HG03039 (cell line): ENCODE measurements at regions not wholly inside any gene's neighbourhood (a gene's known extent, or its start where the extent isn't known, plus 50 kb on each side); places are given as distances from the start of the nearest gene placed in this dataset.
"Not testable (repeated sequence)": the region's sequence is repeated elsewhere in the genome, so short reads cannot be mapped to it uniquely, and the experiment has no call there.

ENCODE experiments used
- ATAC-seq: cut with Tn5 transposase; IDR thresholded peaks from one replicate; pipeline ENCODE4 v1.9.1; 2021; ENCODE audit warnings: mild to moderate bottlenecking, moderate library complexity; ENCODE audit not compliant: unreplicated experiment

GRCh38 chr6:28657381-28657768, 131.7 kb downstream of the GPX5 start:
- ATAC-seq, result no peak

GRCh38 chr6:28657769-28658465, 132.2 kb downstream of the GPX5 start:
- ATAC-seq, result no peak

- no peak for ATAC-seq
Measured at GRCh38 chr6:28658475-28659249, 133.0 kb downstream of the GPX5 start.

- ATAC-seq, result no peak
Measured at GRCh38 chr6:28659250-28659566, 133.5 kb downstream of the GPX5 start.

GRCh38 chr6:28661097-28661713, 135.5 kb downstream of the GPX5 start:
- ATAC-seq, result no peak

- ATAC-seq, result no peak
Measured at GRCh38 chr6:28664870-28665396, 139.3 kb downstream of the GPX5 start.

GRCh38 chr6:28673417-28673786, 147.7 kb downstream of the GPX5 start:
- ATAC-seq, result no peak

- no peak for ATAC-seq
Measured at GRCh38 chr6:28673787-28674671, 148.3 kb downstream of the GPX5 start.

- no peak for ATAC-seq
Measured at GRCh38 chr6:28675600-28675999, 149.9 kb downstream of the GPX5 start.

- no peak for ATAC-seq
Measured at GRCh38 chr6:28682542-28682941, 156.9 kb downstream of the GPX5 start.

GRCh38 chr6:28682956-28683685, 157.4 kb downstream of the GPX5 start:
- not testable (repeated sequence) for ATAC-seq

GRCh38 chr6:28683945-28684538, 158.4 kb downstream of the GPX5 start:
- no peak for ATAC-seq

- ATAC-seq, result not testable (repeated sequence)
Measured at GRCh38 chr6:28685960-28686359, 160.3 kb downstream of the GPX5 start.

- ATAC-seq, result not testable (repeated sequence)
Measured at GRCh38 chr6:28686446-28687027, 160.9 kb downstream of the GPX5 start.

GRCh38 chr6:28687309-28687981, 161.8 kb downstream of the GPX5 start:
- ATAC-seq, result not testable (repeated sequence)

GRCh38 chr6:28691991-28692390, 166.3 kb downstream of the GPX5 start:
- not testable (repeated sequence) for ATAC-seq

GRCh38 chr6:28693033-28693750, 167.5 kb downstream of the GPX5 start:
- no peak for ATAC-seq

GRCh38 chr6:28693751-28694443, 168.2 kb downstream of the GPX5 start:
- no peak for ATAC-seq
